ENCODE measurements at regions not wholly inside any gene's neighbourhood (a gene's known extent, or its start where the extent isn't known, plus 50 kb on each side); places are given as distances from the start of the nearest gene placed in this dataset.

DNA sequence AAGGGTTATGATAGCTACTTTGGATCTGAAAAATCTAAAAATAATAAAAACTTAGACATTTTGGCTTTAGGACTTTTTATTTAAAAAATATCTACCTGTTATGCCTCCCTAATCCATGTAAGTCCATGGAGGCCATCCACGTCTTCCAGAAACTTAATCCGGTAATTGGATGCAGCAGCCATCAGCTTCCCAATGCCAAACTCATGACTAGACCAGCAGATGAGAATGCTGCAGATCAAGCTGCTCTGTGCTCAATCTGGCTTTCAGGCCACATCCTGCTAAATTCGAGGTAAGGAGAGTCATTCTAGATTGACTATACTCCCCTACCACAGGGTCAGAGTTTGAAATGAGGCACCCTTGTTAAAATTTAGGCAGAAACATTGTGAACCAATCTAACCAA is 168.5 kb upstream of the TCERG1L start:
- H3K4me3 ChIP-seq (ENCODE audit: low read depth, low read length), result no peak overlapping the region
- TF ChIP-seq CTCF (conservative IDR thresholded peaks at IDR 0.05; ENCODE audit: low read depth, low read length), result no peak
- DNase-seq (ENCODE audit: low read depth), result no peak

GRCh38 chr10:131480861-131481260 is 169.3 kb upstream of the TCERG1L start:
- H3K4me3 ChIP-seq (ENCODE audit: low read depth, low read length), result no peak overlapping the region
- DNase-seq (ENCODE audit: low read depth), result no peak
- TF ChIP-seq CTCF (conservative IDR thresholded peaks at IDR 0.05; ENCODE audit: low read depth, low read length), result no peak

GRCh38 chr10:131485732-131486131 is 174.2 kb upstream of the TCERG1L start:
- no peak overlapping the region for H3K4me3 ChIP-seq (ENCODE audit: low read depth, low read length)
- TF ChIP-seq CTCF (conservative IDR thresholded peaks at IDR 0.05; ENCODE audit: low read depth, low read length), result no peak
- DNase-seq (ENCODE audit: low read depth), result no peak

- no peak overlapping the region for H3K4me3 ChIP-seq (ENCODE audit: low read depth, low read length)
- TF ChIP-seq CTCF (conservative IDR thresholded peaks at IDR 0.05; ENCODE audit: low read depth, low read length), result no peak
- DNase-seq (ENCODE audit: low read depth), result no peak
These were observed 176.3 kb upstream of the TCERG1L start for GRCh38 chr10:131487822-131488221.

DNA sequence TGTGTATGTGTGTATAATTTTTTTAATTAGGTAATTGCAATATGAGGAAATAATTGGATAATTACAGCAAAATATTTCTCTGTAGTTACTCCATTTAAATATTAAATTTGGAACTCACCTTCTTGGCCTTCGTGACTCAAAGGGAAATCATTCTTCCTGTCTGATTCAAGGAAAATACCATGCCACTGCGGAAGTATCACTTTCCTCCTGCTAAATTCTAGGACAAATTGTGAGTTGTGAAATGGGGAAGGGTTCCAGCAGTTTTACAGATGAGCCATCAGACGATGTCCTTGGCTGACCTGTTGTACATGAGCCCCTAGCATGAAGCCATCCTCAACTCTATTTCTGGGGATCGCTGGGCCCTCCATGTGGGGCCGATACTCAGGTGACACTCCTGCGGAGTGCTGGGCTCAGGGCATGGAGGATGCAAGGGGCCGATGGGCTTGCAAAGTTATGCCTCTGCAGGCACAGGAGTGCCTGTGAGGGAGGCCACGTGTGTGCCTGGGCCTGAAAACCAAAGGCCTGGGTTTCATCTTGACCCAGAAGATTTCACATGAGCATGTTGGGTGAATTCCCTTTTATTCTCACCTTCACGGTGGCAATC is 179.6 kb upstream of the TCERG1L start:
- no peak overlapping the region for H3K4me3 ChIP-seq (ENCODE audit: low read depth, low read length)
- TF ChIP-seq CTCF (conservative IDR thresholded peaks at IDR 0.05; ENCODE audit: low read depth, low read length), result no peak
- DNase-seq (ENCODE audit: low read depth), result no peak

- no peak overlapping the region for H3K4me3 ChIP-seq (ENCODE audit: low read depth, low read length)
- DNase-seq (ENCODE audit: low read depth), result no peak
- TF ChIP-seq CTCF (conservative IDR thresholded peaks at IDR 0.05; ENCODE audit: low read depth, low read length), result no peak
These were observed 180.8 kb upstream of the TCERG1L start for GRCh38 chr10:131492211-131492857.

- no peak for TF ChIP-seq CTCF (conservative IDR thresholded peaks at IDR 0.05; ENCODE audit: low read depth, low read length)
- DNase-seq (ENCODE audit: low read depth), result no peak
- H3K4me3 ChIP-seq (ENCODE audit: low read depth, low read length), result no peak overlapping the region
These were observed 181.9 kb upstream of the TCERG1L start for GRCh38 chr10:131493432-131493831.

Data from epithelial cell of proximal tubule (primary cell).